GM19238 (cell line): ENCODE measurements at regions not wholly inside any gene's neighbourhood (a gene's known extent, or its start where the extent isn't known, plus 50 kb on each side); places are given as distances from the start of the nearest gene placed in this dataset.
"Not testable (repeated sequence)": the region's sequence is repeated elsewhere in the genome, so short reads cannot be mapped to it uniquely, and the experiment has no call there.

Experiments
- DNase-seq: peaks from one replicate; pipeline ENCODE4 v3.0.0; 2011; ENCODE audit warnings: low spot score; ENCODE audit not compliant: insufficient read length

GRCh38 chr12:131287938-131288764, 334.4 kb downstream of the ADGRD1 start:
- DNase-seq, result no peak

GRCh38 chr12:131288765-131289695, 335.3 kb downstream of the ADGRD1 start:
- DNase-seq, result not testable (repeated sequence)

GRCh38 chr12:131289807-131290206, 336.1 kb downstream of the ADGRD1 start:
- DNase-seq, result not testable (repeated sequence)

GRCh38 chr12:131290255-131290959, 336.7 kb downstream of the ADGRD1 start:
- no peak for DNase-seq

GRCh38 chr12:131293071-131294015, 339.6 kb downstream of the ADGRD1 start:
- DNase-seq, result not testable (repeated sequence)

- DNase-seq, result not testable (repeated sequence)
Observed at GRCh38 chr12:131294716-131295115, 341.0 kb downstream of the ADGRD1 start.

GRCh38 chr12:131295117-131295516, 341.4 kb downstream of the ADGRD1 start:
- DNase-seq, result not testable (repeated sequence)

GRCh38 chr12:131295559-131295958, 341.9 kb downstream of the ADGRD1 start:
- not testable (repeated sequence) for DNase-seq

GRCh38 chr12:131296136-131296535, 342.4 kb downstream of the ADGRD1 start:
- not testable (repeated sequence) for DNase-seq

GRCh38 chr12:131296651-131297050, 342.9 kb downstream of the ADGRD1 start:
- DNase-seq, result not testable (repeated sequence)

GRCh38 chr12:131298526-131299369, 345.0 kb downstream of the ADGRD1 start:
- DNase-seq, result not testable (repeated sequence)

GRCh38 chr12:131299370-131299701, 345.6 kb downstream of the ADGRD1 start:
- DNase-seq, result not testable (repeated sequence)

- not testable (repeated sequence) for DNase-seq
Observed at GRCh38 chr12:131303576-131303975, 349.9 kb downstream of the ADGRD1 start.

- not testable (repeated sequence) for DNase-seq
Observed at GRCh38 chr12:131304642-131305041, 350.9 kb downstream of the ADGRD1 start.

GRCh38 chr12:131309700-131310099, 356.0 kb downstream of the ADGRD1 start:
- DNase-seq, result no peak

GRCh38 chr12:131310227-131310969, 356.7 kb downstream of the ADGRD1 start:
- not testable (repeated sequence) for DNase-seq

- DNase-seq, result not testable (repeated sequence)
Observed at GRCh38 chr12:131311279-131311722, 357.6 kb downstream of the ADGRD1 start.

- DNase-seq, result no peak
Observed at GRCh38 chr12:131311764-131312163, 358.1 kb downstream of the ADGRD1 start.

GRCh38 chr12:131312382-131312781, 358.7 kb downstream of the ADGRD1 start:
- not testable (repeated sequence) for DNase-seq
